ENCODE measurements at regions not wholly inside any gene's neighbourhood (a gene's known extent, or its start where the extent isn't known, plus 50 kb on each side); places are given as distances from the start of the nearest gene placed in this dataset.
"Not testable (repeated sequence)": the region's sequence is repeated elsewhere in the genome, so short reads cannot be mapped to it uniquely, and the experiment has no call there.

GRCh38 chr2:7866825-7867224, 815.0 kb upstream of the ID2 start:
- H3K9me3 Mint-ChIP-seq, result no peaks in the 10 kb centered on the region

GRCh38 chr2:7867867-7868266, 814.0 kb upstream of the ID2 start:
- H3K4me3 Mint-ChIP-seq, result no peak overlapping the region
- H3K9me3 Mint-ChIP-seq, result no peaks in the 10 kb centered on the region
- H3K4me1 Mint-ChIP-seq (ENCODE audit: low read depth), result peaks cover 8% of the 10 kb centered on the region; the same call in 1 of the 2 replicates
- no peak overlapping the region for H3K27ac Mint-ChIP-seq
- peaks cover 5% of the 10 kb centered on the region; the same call in 1 of the 2 replicates for H3K27me3 Mint-ChIP-seq (ENCODE audit: insufficient read depth)
- no peak for DNase-seq
- TF ChIP-seq CTCF (IDR thresholded peaks at IDR 0.05), result no peak
- H3K36me3 Mint-ChIP-seq (ENCODE audit: low read depth), result no peaks in the 10 kb centered on the region

More at GRCh38 chr2:7866825-7867224, 815.0 kb upstream of the ID2 start:
- Mint-ChIP-seq H3K27me3 (ENCODE audit: insufficient read depth) (peaks cover 5% of the 10 kb centered on the region; the same call in 1 of the 2 replicates), H3K4me1 (ENCODE audit: low read depth) (peaks cover 8% of the 10 kb centered on the region; the same call in 1 of the 2 replicates), H3K36me3 (ENCODE audit: low read depth) (no peaks in the 10 kb centered on the region), H3K27ac (no peak overlapping the region), H3K4me3 (no peak overlapping the region)
- no peak for DNase-seq
- TF ChIP-seq CTCF (IDR thresholded peaks at IDR 0.05), result no peak

DNA sequence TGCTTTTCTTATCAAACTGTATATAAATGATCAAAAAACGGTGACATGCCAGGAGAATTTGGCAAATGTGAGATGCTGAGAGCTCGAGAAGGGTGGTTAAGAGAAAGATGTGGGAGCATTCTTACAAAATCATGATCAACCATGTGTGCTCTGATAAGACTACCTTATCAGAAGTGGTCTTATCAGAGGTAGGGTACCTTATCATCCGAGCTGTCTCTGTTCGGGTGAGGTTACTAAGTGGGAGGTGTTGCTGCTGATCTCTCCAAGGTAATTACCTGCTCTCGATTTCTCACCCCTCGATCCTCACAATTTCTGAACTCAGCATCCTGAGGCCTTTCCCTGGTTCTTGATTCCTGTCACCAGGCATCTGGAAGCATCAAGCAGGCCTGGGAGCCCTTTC, 813.0 kb upstream of the ID2 start:
- no peak overlapping the region for H3K4me3 Mint-ChIP-seq
- TF ChIP-seq CTCF (IDR thresholded peaks at IDR 0.05), result no peak
- no peak for DNase-seq
- no peaks in the 10 kb centered on the region for H3K36me3 Mint-ChIP-seq (ENCODE audit: low read depth)
- no peaks in the 10 kb centered on the region for H3K9me3 Mint-ChIP-seq
- peaks cover 4% of the 10 kb centered on the region; the same call in 1 of the 2 replicates for H3K27me3 Mint-ChIP-seq (ENCODE audit: insufficient read depth)
- no peak overlapping the region for H3K27ac Mint-ChIP-seq
- peaks cover 8% of the 10 kb centered on the region; the same call in 1 of the 2 replicates for H3K4me1 Mint-ChIP-seq (ENCODE audit: low read depth)

- H3K4me3 Mint-ChIP-seq; H3K27ac Mint-ChIP-seq; DNase-seq; H3K36me3 Mint-ChIP-seq (ENCODE audit: low read depth); H3K9me3 Mint-ChIP-seq; H3K27me3 Mint-ChIP-seq (ENCODE audit: insufficient read depth): not testable (repeated sequence)
- peaks cover 12% of the 10 kb centered on the region; the same call in 1 of the 2 replicates for H3K4me1 Mint-ChIP-seq (ENCODE audit: low read depth)
These were observed 805.4 kb upstream of the ID2 start for GRCh38 chr2:7876445-7876844.

DNA sequence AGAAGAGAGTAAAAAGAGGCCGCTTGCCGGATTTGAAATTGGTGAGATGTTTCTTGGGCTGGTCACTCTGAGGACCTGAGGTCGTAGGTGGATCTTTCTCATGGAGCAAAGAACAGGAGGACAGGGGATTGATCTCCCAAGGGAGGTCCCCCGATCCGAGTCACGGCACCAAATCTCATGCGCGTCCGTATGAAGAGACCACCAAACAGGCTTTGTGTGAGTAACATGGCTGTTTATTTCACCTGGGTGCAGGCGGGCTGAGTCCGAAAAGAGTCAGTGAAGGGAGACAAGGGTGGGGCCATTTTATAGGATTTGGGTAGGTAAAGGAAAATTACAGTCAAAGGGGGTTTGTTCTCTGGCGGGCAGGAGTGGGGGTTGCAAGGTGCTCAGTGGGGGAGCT, 803.6 kb upstream of the ID2 start:
- not testable (repeated sequence) for H3K27ac Mint-ChIP-seq; H3K27me3 Mint-ChIP-seq (ENCODE audit: insufficient read depth); H3K4me3 Mint-ChIP-seq; H3K9me3 Mint-ChIP-seq; H3K36me3 Mint-ChIP-seq (ENCODE audit: low read depth); DNase-seq
- H3K4me1 Mint-ChIP-seq (ENCODE audit: low read depth), result peaks cover 13% of the 10 kb centered on the region; the same call in 1 of the 2 replicates

GRCh38 chr2:7878786-7879482, 802.9 kb upstream of the ID2 start:
- Mint-ChIP-seq H3K9me3 (no peaks in the 10 kb centered on the region; the same call in 1 of the 2 replicates), H3K27me3 (ENCODE audit: insufficient read depth) (peaks cover 3% of the 10 kb centered on the region; the same call in 1 of the 2 replicates), H3K4me1 (ENCODE audit: low read depth) (peaks cover 13% of the 10 kb centered on the region; the same call in 1 of the 2 replicates), H3K27ac (no peak overlapping the region), H3K36me3 (ENCODE audit: low read depth) (no peaks in the 10 kb centered on the region), H3K4me3 (no peak overlapping the region)
- TF ChIP-seq CTCF (IDR thresholded peaks at IDR 0.05), result no peak
- no peak for DNase-seq

All from HFFc6 (cell line).